GM12872 (cell line): ENCODE measurements at regions not wholly inside any gene's neighbourhood (a gene's known extent, or its start where the extent isn't known, plus 50 kb on each side); places are given as distances from the start of the nearest gene placed in this dataset.

Experiments
- CTCF ChIP-seq: IDR thresholded peaks from 3 replicates; pipeline ENCODE4 v1.5.1; 2011; ENCODE audit warnings: low read depth, mild to moderate bottlenecking, low read length, moderate library complexity; ENCODE audit not compliant: insufficient read depth

GRCh38 chr15:36313021-36313420 is 266.4 kb upstream of the CDIN1 start:
- no peak for TF ChIP-seq CTCF

- TF ChIP-seq CTCF, result no peak
Measured at GRCh38 chr15:36313736-36314280, 265.6 kb upstream of the CDIN1 start.

GRCh38 chr15:36315649-36316048 is 263.8 kb upstream of the CDIN1 start:
- TF ChIP-seq CTCF, result no peak

- no peak for TF ChIP-seq CTCF
Measured at GRCh38 chr15:36323615-36324014, 255.8 kb upstream of the CDIN1 start.

GRCh38 chr15:36325206-36325605 is 254.2 kb upstream of the CDIN1 start:
- no peak for TF ChIP-seq CTCF

GRCh38 chr15:36329592-36329991 is 249.8 kb upstream of the CDIN1 start:
- TF ChIP-seq CTCF, result no peak

- no peak for TF ChIP-seq CTCF
Measured at GRCh38 chr15:36330598-36330997, 248.8 kb upstream of the CDIN1 start.
